ENCODE measurements at regions not wholly inside any gene's neighbourhood (a gene's known extent, or its start where the extent isn't known, plus 50 kb on each side); places are given as distances from the start of the nearest gene placed in this dataset.

DNA sequence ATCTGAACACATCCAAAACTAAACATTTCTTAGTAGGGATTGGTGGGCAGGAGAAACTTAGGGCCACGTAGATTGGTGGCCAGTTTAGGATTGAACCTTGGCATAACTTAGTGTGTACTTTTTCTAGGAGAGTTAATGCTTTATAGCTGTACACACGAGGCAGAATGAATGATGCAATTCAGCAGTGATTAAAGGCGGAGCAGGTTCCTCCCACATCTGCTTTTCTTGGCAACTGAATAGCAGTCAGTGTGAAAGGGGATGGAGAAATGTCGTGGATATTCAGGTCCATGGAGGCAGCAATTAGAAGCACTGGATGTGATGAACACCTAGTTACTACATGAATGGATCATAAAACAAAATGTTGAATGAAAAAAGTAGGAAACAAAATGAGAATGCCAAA, 493.8 kb downstream of the FUT8 start:
- CTCF ChIA-PET: no interaction called here
- H3K4me3 ChIP-seq (ENCODE audit: low read depth, low read length): no peak overlapping the region
- POLR2A ChIA-PET: no interaction called here
- TF ChIP-seq, protein P1, sequence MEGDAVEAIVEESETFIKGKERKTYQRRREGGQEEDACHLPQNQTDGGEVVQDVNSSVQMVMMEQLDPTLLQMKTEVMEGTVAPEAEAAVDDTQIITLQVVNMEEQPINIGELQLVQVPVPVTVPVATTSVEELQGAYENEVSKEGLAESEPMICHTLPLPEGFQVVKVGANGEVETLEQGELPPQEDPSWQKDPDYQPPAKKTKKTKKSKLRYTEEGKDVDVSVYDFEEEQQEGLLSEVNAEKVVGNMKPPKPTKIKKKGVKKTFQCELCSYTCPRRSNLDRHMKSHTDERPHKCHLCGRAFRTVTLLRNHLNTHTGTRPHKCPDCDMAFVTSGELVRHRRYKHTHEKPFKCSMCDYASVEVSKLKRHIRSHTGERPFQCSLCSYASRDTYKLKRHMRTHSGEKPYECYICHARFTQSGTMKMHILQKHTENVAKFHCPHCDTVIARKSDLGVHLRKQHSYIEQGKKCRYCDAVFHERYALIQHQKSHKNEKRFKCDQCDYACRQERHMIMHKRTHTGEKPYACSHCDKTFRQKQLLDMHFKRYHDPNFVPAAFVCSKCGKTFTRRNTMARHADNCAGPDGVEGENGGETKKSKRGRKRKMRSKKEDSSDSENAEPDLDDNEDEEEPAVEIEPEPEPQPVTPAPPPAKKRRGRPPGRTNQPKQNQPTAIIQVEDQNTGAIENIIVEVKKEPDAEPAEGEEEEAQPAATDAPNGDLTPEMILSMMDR (IDR thresholded peaks at IDR 0.05; ENCODE audit: insufficient read depth, low read length, missing control alignments): no peak
- no peak for DNase-seq (ENCODE audit: low read depth, low spot score)

DNA sequence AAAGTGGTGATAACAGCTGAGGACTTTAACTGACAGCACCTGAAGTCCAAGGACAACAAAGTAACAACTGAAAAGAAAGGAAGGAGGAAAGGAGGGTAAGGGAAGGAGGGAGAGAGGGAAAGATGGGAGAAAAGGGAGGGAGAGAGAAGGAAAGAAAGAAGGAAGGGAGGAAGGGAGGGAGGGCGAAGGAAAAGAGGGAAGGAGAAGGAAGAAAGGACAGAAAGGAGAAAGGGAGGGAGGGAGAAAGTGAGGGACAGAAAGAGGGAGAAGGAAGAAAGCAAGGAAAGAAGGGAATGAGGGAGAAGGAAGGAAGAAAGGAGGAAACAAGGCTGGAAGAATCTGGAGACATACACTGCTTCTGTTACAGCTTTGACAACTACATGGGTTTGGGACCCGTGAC, 494.4 kb downstream of the FUT8 start:
- H3K4me3 ChIP-seq (ENCODE audit: low read depth, low read length): no peak overlapping the region
- TF ChIP-seq, protein P1 (IDR thresholded peaks at IDR 0.05; ENCODE audit: insufficient read depth, low read length, missing control alignments): no peak
- CTCF ChIA-PET: no interaction called here
- no peak for DNase-seq (ENCODE audit: low read depth, low spot score)
- POLR2A ChIA-PET: no interaction called here

DNA sequence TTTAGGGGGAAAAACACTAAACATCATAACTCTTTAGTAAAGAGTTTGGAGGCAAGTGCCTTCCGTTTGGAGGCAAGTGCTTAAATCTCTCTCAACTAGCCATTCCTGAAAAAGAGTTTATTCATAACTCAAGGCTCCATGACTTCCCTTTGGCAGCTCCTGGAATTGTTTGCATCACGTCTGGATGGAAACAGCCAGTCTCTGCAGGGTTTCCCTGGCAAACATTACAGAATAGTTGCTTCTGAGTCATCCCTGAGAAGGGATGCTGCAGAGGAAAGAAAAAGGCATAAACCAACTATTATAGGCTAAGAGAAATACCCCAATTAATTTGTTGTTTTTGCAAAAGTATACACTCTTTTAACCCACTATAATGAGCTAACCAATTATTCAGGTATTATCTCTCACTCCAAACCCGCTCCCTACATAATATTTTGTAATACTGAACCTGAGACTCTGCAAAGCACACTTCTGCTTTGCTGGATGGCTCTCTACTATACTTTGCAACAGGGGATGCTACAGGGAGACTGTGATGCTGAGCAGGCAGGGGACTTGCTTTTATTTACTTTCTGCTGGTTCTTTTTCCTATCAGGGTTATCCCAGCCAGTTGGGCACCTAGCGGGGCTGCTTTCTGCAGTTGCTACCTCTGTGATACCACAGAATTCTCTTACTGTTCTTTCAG, 497.7 kb downstream of the FUT8 start:
- DNase-seq (ENCODE audit: low read depth, low spot score): peak; percentile 1
- no peak overlapping the region for H3K4me3 ChIP-seq (ENCODE audit: low read depth, low read length)
- CTCF ChIA-PET: no interaction called here
- POLR2A ChIA-PET: no interaction called here
- TF ChIP-seq, protein P1 (IDR thresholded peaks at IDR 0.05; ENCODE audit: insufficient read depth, low read length, missing control alignments): no peak

DNA sequence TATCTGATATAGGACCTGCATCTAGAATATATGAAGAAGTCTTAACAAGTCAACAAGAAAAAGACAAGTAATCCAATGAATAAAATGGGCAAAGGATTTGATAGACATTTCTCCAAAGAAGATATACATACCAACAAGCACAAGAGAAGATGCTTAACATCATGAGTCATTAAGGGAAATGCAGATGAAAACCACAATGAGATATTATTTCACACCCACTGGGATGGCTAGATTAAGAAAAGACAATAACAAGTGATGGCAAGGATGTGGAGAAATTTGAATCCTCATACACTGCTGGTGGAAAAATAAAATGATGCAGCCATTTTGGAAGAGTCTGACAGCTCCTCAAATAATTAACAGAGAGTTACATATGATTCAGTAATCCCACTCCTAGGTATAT, 502.6 kb downstream of the FUT8 start:
- no peak overlapping the region for H3K4me3 ChIP-seq (ENCODE audit: low read depth, low read length)
- TF ChIP-seq, protein P1 (IDR thresholded peaks at IDR 0.05; ENCODE audit: insufficient read depth, low read length, missing control alignments): no peak
- ChIA-PET POLR2A (no interaction called here), CTCF (no interaction called here)
- DNase-seq (ENCODE audit: low read depth, low spot score): no peak

DNA sequence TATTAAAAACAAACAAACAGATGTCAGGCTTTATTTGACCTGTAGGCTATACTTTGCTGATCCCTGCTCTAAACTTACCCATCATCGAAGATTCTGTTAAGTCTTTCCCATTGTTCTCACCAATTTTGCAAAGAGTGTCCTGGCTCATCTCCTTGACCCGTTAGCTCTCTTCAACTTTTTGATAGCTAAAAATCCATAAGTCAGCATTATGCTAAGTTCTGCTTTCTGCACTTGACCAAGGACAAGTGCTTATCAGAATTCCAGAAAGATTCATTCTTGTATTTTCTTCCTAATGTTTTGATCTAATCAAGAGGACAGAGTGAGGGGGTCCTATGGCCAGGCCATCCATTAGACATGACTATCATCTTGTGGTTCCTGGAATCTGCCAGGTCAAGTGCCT, 503.5 kb downstream of the FUT8 start:
- TF ChIP-seq, protein P1 (IDR thresholded peaks at IDR 0.05; ENCODE audit: insufficient read depth, low read length, missing control alignments): no peak
- H3K4me3 ChIP-seq (ENCODE audit: low read depth, low read length): no peak overlapping the region
- DNase-seq (ENCODE audit: low read depth, low spot score): no peak
- ChIA-PET CTCF (no interaction called here), POLR2A (no interaction called here)

DNA sequence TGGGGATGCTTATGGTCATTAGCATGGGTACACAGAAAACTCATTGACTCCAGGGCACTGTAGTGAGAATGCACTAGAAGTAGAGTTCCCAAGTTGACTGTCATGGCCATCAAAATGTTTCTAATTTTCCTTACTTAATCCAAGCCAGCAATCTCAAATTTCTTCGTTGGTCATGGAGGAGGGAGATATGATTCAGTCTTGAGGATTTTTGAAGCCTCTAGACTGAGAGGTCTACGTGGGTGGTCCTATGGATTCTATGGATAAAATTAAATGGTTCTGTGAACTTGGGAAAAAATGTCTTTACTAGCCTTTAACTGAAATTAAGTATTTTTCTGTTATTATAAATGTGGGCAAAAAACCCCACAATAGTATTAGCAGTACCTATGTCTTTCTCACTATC, 508.5 kb downstream of the FUT8 start:
- CTCF ChIA-PET: no interaction called here
- POLR2A ChIA-PET: no interaction called here

More for the DNA sequence above, 508.5 kb downstream of the FUT8 start:
- DNase-seq (ENCODE audit: low read depth, low spot score): no peak
- no peak overlapping the region for H3K4me3 ChIP-seq (ENCODE audit: low read depth, low read length)
- TF ChIP-seq, protein P1 (IDR thresholded peaks at IDR 0.05; ENCODE audit: insufficient read depth, low read length, missing control alignments): no peak

Measured in AG04449 (cell line).